ENCODE measurements at regions not wholly inside any gene's neighbourhood (a gene's known extent, or its start where the extent isn't known, plus 50 kb on each side); places are given as distances from the start of the nearest gene placed in this dataset.

DNA sequence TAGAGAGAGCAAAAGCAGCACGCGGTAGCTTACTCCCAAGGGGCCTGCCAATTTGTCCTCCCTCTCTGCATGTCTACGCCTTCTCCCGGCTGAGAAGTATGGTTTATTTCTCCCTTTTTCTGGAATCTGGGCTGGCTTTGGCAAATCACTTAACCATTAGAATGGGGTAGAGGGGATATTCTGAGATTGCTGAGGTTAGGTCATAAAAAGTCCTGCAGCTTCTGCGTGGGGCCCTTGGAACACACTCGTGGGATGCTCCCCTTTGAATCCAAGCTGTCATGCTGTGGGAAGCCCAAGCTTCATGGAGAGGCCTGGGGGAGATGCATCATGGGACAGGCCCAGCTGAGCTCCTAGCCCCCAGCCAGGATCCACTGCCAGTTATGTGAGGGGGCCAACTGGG, 403.6 kb upstream of the MAF start:
- WGBS, 2 donors (ENCODE audit: low coverage in 1 of 2): 91 to 95% methylated on average over 4 of the region's 6 CpGs
- no peak for ATAC-seq
- no peak for TF ChIP-seq EP300 (IDR thresholded peaks at IDR 0.05)
- TF ChIP-seq POLR2AphosphoS5 (IDR thresholded peaks at IDR 0.05): no peak
- no peak for TF ChIP-seq POLR2A (IDR thresholded peaks at IDR 0.05)
- TF ChIP-seq, protein P1, sequence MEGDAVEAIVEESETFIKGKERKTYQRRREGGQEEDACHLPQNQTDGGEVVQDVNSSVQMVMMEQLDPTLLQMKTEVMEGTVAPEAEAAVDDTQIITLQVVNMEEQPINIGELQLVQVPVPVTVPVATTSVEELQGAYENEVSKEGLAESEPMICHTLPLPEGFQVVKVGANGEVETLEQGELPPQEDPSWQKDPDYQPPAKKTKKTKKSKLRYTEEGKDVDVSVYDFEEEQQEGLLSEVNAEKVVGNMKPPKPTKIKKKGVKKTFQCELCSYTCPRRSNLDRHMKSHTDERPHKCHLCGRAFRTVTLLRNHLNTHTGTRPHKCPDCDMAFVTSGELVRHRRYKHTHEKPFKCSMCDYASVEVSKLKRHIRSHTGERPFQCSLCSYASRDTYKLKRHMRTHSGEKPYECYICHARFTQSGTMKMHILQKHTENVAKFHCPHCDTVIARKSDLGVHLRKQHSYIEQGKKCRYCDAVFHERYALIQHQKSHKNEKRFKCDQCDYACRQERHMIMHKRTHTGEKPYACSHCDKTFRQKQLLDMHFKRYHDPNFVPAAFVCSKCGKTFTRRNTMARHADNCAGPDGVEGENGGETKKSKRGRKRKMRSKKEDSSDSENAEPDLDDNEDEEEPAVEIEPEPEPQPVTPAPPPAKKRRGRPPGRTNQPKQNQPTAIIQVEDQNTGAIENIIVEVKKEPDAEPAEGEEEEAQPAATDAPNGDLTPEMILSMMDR (IDR thresholded peaks at IDR 0.05): no peak

DNA sequence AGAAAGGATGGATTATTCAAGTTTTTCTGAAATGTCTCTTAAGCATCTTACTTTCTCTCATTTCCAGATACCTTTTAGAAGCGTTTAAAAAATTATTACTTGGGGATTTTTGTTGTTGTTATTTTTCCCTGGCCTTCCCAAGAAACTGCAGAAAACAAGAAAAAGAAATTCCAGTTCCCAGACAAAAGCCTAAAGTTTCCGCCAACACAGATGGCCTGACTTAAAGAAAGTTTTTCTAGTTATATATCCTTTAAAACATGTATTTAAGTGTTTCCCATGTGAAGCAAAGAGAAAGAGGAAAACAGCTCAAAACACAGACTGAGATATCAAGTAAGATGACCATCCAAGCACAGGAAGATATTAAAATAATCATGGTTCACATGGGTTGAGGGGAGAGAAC, 401.7 kb upstream of the MAF start:
- Histone ChIP-seq H3K36me3 (no peaks in the 10 kb centered on the region), H3K4me3 (no peak overlapping the region), H3K4me1 (peaks cover 0 to 10% (median 0%) of the 10 kb centered on the region in 3 donors), H3K27me3 (no peaks in the 10 kb centered on the region), H3K27ac (no peak overlapping the region), H3K9me3 (no peaks in the 10 kb centered on the region)
- ATAC-seq: no peak
- TF ChIP-seq POLR2A (IDR thresholded peaks at IDR 0.05): no peak
- TF ChIP-seq, protein P1 (IDR thresholded peaks at IDR 0.05): no peak
- no peak for TF ChIP-seq EP300 (IDR thresholded peaks at IDR 0.05)
- TF ChIP-seq POLR2AphosphoS5 (IDR thresholded peaks at IDR 0.05): no peak
- WGBS, 2 donors (ENCODE audit: low coverage in 1 of 2): 97% methylated on average over 2 of the region's 2 CpGs; no CpG with 5 or more reads in 1 of the 2 donors

More for the DNA sequence above, 403.6 kb upstream of the MAF start:
- Histone ChIP-seq H3K27ac (no peak overlapping the region), H3K4me3 (no peak overlapping the region), H3K27me3 (no peaks in the 10 kb centered on the region), H3K4me1 (peaks cover 0 to 10% (median 0%) of the 10 kb centered on the region in 3 donors), H3K9me3 (no peaks in the 10 kb centered on the region), H3K36me3 (no peaks in the 10 kb centered on the region)

DNA sequence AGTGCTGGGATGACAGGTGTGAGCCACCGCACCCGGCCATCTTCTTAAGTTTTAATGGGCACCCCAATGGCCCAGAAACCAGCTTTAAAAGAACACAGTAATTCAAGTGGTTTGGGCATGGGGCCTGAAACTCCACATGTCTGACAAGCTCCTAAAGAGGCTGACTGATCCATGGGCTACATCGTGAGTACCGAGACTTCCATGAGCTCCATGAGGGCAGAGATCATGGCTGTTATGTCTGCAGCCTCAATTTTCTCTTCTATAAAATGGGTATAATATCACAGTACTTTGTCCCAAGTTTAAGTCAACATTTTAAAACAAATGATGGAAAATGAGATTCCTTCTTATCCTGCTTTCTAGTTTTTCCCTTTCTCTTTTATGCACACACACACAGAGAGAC, 397.6 kb upstream of the MAF start:
- ATAC-seq: no peak
- no peak overlapping the region for H3K27ac ChIP-seq
- WGBS, 2 donors (ENCODE audit: low coverage in 1 of 2): 98 to 100% methylated on average over 2 to 4 of the region's 4 CpGs
- no peaks in the 10 kb centered on the region for H3K9me3 ChIP-seq
- TF ChIP-seq EP300 (IDR thresholded peaks at IDR 0.05): no peak
- no peak for TF ChIP-seq POLR2AphosphoS5 (IDR thresholded peaks at IDR 0.05)
- no peak for TF ChIP-seq POLR2A (IDR thresholded peaks at IDR 0.05)
- TF ChIP-seq, protein P1 (IDR thresholded peaks at IDR 0.05): no peak
- H3K36me3 ChIP-seq: no peaks in the 10 kb centered on the region
- no peaks in the 10 kb centered on the region for H3K27me3 ChIP-seq
- H3K4me3 ChIP-seq: no peak overlapping the region
- no peaks in the 10 kb centered on the region for H3K4me1 ChIP-seq

DNA sequence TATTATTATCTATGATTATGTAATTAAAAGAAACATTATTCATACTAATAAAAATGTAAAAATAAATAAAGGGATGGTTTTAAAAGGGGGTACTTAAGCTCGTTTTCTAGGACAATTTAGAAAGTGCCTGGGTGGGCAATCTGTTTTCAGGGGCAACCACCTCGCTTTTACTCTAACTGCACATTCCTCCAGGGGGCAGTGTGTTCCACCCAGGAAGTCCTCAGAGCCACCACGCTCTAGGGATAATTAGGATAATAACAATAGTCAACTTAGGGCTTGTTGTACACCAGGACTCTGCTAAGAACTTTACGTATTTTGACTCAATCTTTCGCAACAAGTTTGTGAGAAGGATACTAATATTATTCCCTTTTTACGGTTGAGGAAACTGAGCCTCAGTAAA, 396.7 kb upstream of the MAF start:
- Histone ChIP-seq H3K4me1 (no peaks in the 10 kb centered on the region), H3K27me3 (no peaks in the 10 kb centered on the region), H3K36me3 (no peaks in the 10 kb centered on the region), H3K4me3 (no peak overlapping the region), H3K27ac (no peak overlapping the region), H3K9me3 (no peaks in the 10 kb centered on the region)
- TF ChIP-seq, protein P1 (IDR thresholded peaks at IDR 0.05): peak in 1 of 4 experiments; percentile 41
- TF ChIP-seq EP300 (IDR thresholded peaks at IDR 0.05): no peak
- no peak for ATAC-seq
- 74 to 76% methylated on average over 5 to 6 of the region's 6 CpGs for WGBS, 2 donors (ENCODE audit: low coverage in 1 of 2)

DNA sequence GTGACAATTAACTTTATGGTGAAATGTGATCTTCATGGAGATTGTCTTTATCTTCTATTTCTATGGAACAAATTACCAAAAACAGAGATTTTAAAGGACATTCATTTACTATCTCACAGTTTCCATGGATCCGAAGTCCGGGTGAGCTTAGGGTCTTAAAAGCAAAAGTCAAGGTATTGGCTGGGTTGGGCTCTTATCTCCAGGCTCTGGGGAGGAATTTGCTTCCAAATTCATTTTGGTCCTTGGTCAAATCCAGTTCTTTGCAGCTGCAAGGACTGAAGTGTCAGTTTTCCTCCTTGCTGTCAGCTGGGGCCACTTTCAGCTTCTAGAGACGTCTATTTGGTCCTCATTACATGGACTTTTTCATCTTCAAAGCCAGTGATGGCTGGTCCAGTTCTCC, 395.8 kb upstream of the MAF start:
- H3K27ac ChIP-seq: no peak overlapping the region
- no peaks in the 10 kb centered on the region for H3K27me3 ChIP-seq
- no peak for TF ChIP-seq POLR2A (IDR thresholded peaks at IDR 0.05)
- TF ChIP-seq POLR2AphosphoS5 (IDR thresholded peaks at IDR 0.05): no peak
- ATAC-seq: no peak
- no peaks in the 10 kb centered on the region for H3K4me1 ChIP-seq
- no peak overlapping the region for H3K4me3 ChIP-seq
- no peaks in the 10 kb centered on the region for H3K36me3 ChIP-seq
- WGBS, 2 donors (ENCODE audit: low coverage in 1 of 2): 88 to 94% methylated on average over 2 to 3 of the region's 3 CpGs
- no peaks in the 10 kb centered on the region for H3K9me3 ChIP-seq
